ENCODE measurements at regions not wholly inside any gene's neighbourhood (a gene's known extent, or its start where the extent isn't known, plus 50 kb on each side); places are given as distances from the start of the nearest gene placed in this dataset.

- Histone ChIP-seq H3K27ac (no peak overlapping the region), H3K36me3 (no peaks in the 10 kb centered on the region), H3K9me3 (no peaks in the 10 kb centered on the region), H3K4me1 (no peaks in the 10 kb centered on the region), H3K27me3 (no peaks in the 10 kb centered on the region), H3K4me3 (no peak overlapping the region)
- TF ChIP-seq CTCF (IDR thresholded peaks at IDR 0.05): no peak
- intact Hi-C loops (cut with DNase I): no loop called here
- no peak for DNase-seq
- ATAC-seq: no peak
Measured at GRCh38 chr7:52472006-52472620, 563.3 kb upstream of the POM121L12 start.

- Histone ChIP-seq H3K27ac (no peak overlapping the region), H3K27me3 (no peaks in the 10 kb centered on the region), H3K4me1 (no peaks in the 10 kb centered on the region), H3K4me3 (no peak overlapping the region), H3K36me3 (no peaks in the 10 kb centered on the region), H3K9me3 (no peaks in the 10 kb centered on the region)
- intact Hi-C loops (cut with DNase I): no loop called here
- ATAC-seq: no peak
- no peak for DNase-seq
- no peak for TF ChIP-seq CTCF (IDR thresholded peaks at IDR 0.05)
Measured at GRCh38 chr7:52465216-52465615, 570.2 kb upstream of the POM121L12 start.

- no peak for DNase-seq
- no peak for TF ChIP-seq CTCF (IDR thresholded peaks at IDR 0.05)
- no peak for ATAC-seq
Measured at GRCh38 chr7:52463341-52463740, 572.1 kb upstream of the POM121L12 start.

GRCh38 chr7:52462474-52462873 is 573.0 kb upstream of the POM121L12 start:
- Histone ChIP-seq H3K27me3 (no peaks in the 10 kb centered on the region), H3K4me1 (no peaks in the 10 kb centered on the region), H3K27ac (no peak overlapping the region), H3K9me3 (no peaks in the 10 kb centered on the region), H3K36me3 (no peaks in the 10 kb centered on the region), H3K4me3 (no peak overlapping the region)
- no peak for DNase-seq
- ATAC-seq: no peak
- intact Hi-C loops (cut with DNase I): no loop called here
- TF ChIP-seq CTCF (IDR thresholded peaks at IDR 0.05): no peak

More at GRCh38 chr7:52463341-52463740, 572.1 kb upstream of the POM121L12 start:
- Histone ChIP-seq H3K4me1 (no peaks in the 10 kb centered on the region), H3K27ac (no peak overlapping the region), H3K4me3 (no peak overlapping the region), H3K9me3 (no peaks in the 10 kb centered on the region), H3K27me3 (no peaks in the 10 kb centered on the region), H3K36me3 (no peaks in the 10 kb centered on the region)
- intact Hi-C loops (cut with DNase I): no loop called here

GRCh38 chr7:52455571-52455970 is 579.9 kb upstream of the POM121L12 start:
- intact Hi-C loops (cut with DNase I): no loop called here
- Histone ChIP-seq H3K27me3 (no peaks in the 10 kb centered on the region), H3K4me1 (no peaks in the 10 kb centered on the region), H3K4me3 (no peak overlapping the region), H3K9me3 (no peaks in the 10 kb centered on the region), H3K36me3 (no peaks in the 10 kb centered on the region), H3K27ac (no peak overlapping the region)
- DNase-seq (no peak), ATAC-seq (no peak)
- TF ChIP-seq CTCF (IDR thresholded peaks at IDR 0.05): no peak

GRCh38 chr7:52450816-52451215 is 584.6 kb upstream of the POM121L12 start:
- no peaks in the 10 kb centered on the region for H3K36me3 ChIP-seq
- no peak overlapping the region for H3K27ac ChIP-seq
- ATAC-seq (no peak), DNase-seq (no peak)
- no peak overlapping the region for H3K4me3 ChIP-seq
- no peaks in the 10 kb centered on the region for H3K27me3 ChIP-seq
- no peaks in the 10 kb centered on the region for H3K9me3 ChIP-seq
- intact Hi-C loops (cut with DNase I): no loop called here
- TF ChIP-seq CTCF (IDR thresholded peaks at IDR 0.05): no peak
- H3K4me1 ChIP-seq: no peaks in the 10 kb centered on the region
